Gastrocnemius medialis (tissue), 4 donors: ENCODE measurements at regions not wholly inside any gene's neighbourhood (a gene's known extent, or its start where the extent isn't known, plus 50 kb on each side); places are given as distances from the start of the nearest gene placed in this dataset.

Experiments used
- CTCF ChIP-seq, 5 experiments: fragments of 450-650 bp in 3 of 5; fragments of 200-600 bp in 2 of 5; sonication (generic) in 2 of 5; IDR thresholded peaks in 4 of 5; conservative IDR thresholded peaks in 1 of 5; 1 replicate in 4 of 5; 2 replicates in 1 of 5; pipeline ENCODE4 v1.5.1; 2016 to 2019; ENCODE audit warnings: antibody characterized with exemption in 5 of 5, mild to moderate bottlenecking in 3 of 5, moderate library complexity in 3 of 5
- POLR2A ChIP-seq, 2 donors: fragments of 450-650 bp; IDR thresholded peaks; one replicate each; pipeline ENCODE4 v1.6.1; 2017; ENCODE audit warnings: antibody characterized with exemption in 2 of 2, mild to moderate bottlenecking in 2 of 2, moderate library complexity in 2 of 2

DNA sequence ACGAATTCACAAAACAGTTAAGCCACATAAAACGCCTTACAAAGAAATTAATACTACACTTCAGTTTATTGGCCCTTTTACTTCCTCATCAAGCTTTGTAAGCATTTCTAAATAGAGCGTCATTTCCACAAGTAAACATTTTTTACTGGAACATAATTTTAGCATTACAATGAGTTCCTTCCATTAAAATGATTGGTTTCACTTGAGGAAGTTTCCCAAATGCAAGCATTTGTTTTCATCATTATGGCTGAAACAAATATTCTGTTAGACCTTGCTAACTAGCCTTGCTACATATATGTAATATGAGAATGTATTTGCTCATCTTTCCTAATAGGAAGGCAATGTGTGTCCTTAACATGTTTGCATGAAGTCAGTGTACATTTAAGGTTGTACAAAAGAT, 579.1 kb downstream of the IRS1 start:
- TF ChIP-seq POLR2A (IDR thresholded peaks at IDR 0.05) = no peak
- TF ChIP-seq CTCF (IDR thresholded peaks at IDR 0.05 in 4 of 5, conservative IDR thresholded peaks at IDR 0.05 in 1 of 5) = no peak
